ENCODE measurements at regions not wholly inside any gene's neighbourhood (a gene's known extent, or its start where the extent isn't known, plus 50 kb on each side); places are given as distances from the start of the nearest gene placed in this dataset.

DNA sequence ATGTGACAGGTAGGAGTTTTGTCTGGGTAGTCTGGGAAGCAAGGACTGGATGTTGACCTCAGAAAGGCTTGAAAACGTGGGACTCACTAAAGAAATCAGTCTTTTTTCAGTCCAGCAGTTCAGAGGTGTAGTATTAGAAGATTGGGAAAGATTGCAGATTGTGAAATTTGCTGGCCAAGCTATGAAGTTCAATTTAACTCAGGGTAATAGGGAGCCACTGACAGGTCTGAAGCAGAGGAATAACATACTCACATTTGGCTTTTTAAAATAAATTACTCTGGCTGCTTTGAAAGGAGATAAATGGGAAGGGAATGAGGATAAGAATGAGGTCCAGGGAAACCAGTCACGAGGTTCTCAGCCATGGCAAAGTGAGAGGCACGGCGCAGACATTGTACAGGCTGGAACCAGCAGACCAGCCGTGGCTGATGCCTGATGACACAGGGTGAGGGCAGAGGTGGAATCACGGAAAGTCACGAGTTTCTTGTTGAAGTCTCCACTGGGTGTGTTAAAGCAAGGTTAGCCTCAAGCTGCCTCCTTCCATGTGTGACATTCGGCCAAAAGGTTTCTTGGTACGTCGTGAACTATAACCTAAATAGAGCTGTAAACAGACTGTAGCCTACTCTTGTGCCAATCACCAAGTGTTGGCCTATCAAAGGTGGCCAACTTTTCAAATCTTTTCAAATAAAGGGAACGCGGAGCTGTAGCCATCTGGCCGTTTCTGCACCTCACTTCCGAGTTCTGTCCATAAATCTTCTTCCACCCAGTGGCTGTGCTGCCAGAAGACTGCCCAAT, 377.6 kb downstream of the IRS2 start:
- no peaks in the 10 kb centered on the region for H3K4me1 ChIP-seq
- no peaks in the 10 kb centered on the region for H3K27me3 ChIP-seq
- TF ChIP-seq, protein P1, sequence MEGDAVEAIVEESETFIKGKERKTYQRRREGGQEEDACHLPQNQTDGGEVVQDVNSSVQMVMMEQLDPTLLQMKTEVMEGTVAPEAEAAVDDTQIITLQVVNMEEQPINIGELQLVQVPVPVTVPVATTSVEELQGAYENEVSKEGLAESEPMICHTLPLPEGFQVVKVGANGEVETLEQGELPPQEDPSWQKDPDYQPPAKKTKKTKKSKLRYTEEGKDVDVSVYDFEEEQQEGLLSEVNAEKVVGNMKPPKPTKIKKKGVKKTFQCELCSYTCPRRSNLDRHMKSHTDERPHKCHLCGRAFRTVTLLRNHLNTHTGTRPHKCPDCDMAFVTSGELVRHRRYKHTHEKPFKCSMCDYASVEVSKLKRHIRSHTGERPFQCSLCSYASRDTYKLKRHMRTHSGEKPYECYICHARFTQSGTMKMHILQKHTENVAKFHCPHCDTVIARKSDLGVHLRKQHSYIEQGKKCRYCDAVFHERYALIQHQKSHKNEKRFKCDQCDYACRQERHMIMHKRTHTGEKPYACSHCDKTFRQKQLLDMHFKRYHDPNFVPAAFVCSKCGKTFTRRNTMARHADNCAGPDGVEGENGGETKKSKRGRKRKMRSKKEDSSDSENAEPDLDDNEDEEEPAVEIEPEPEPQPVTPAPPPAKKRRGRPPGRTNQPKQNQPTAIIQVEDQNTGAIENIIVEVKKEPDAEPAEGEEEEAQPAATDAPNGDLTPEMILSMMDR (IDR thresholded peaks at IDR 0.05) = no peak
- no peak overlapping the region for H3K4me3 ChIP-seq
- no peak overlapping the region for H3K27ac ChIP-seq
- no peaks in the 10 kb centered on the region for H3K9me3 ChIP-seq
- DNase-seq = no peak
- peak; percentile 13 for ATAC-seq
- H3K36me3 ChIP-seq = no peaks in the 10 kb centered on the region
- intact Hi-C loops (cut with DNase I) = no loop called here

DNA sequence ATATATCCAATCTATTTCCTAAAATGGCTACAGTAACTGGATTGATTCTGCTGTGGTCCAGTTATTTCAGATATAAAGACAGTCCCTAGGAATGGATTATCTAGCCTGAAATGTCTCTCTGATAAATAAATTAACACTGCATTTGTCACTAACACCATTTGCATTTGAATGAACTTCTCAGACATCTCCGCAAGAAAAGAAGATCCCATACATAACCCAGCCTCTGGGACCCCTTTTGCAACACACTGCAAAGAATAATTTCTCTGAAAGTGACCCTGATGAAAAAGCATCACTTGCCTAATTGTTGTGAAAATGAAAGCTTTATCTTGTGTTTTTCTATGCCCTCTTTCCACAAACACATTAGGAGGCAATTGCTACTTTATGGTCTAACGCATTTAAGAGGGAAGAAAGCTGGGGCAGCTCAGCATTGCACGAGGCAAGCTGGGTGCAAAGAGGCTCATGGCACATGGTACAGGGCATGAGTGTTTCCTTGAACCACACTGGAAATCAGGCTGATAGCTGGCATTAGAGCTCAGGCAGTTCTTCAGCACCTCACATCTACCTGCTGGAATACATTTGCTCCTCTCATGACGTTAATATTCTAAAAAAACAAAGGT, 379.9 kb downstream of the IRS2 start:
- TF ChIP-seq, protein P1 (IDR thresholded peaks at IDR 0.05) = no peak
- Histone ChIP-seq H3K27ac (no peak overlapping the region), H3K4me3 (no peak overlapping the region), H3K27me3 (no peaks in the 10 kb centered on the region), H3K36me3 (no peaks in the 10 kb centered on the region), H3K9me3 (no peaks in the 10 kb centered on the region), H3K4me1 (no peaks in the 10 kb centered on the region)
- no peak for DNase-seq
- no peak for ATAC-seq
- intact Hi-C loops (cut with DNase I) = no loop called here

DNA sequence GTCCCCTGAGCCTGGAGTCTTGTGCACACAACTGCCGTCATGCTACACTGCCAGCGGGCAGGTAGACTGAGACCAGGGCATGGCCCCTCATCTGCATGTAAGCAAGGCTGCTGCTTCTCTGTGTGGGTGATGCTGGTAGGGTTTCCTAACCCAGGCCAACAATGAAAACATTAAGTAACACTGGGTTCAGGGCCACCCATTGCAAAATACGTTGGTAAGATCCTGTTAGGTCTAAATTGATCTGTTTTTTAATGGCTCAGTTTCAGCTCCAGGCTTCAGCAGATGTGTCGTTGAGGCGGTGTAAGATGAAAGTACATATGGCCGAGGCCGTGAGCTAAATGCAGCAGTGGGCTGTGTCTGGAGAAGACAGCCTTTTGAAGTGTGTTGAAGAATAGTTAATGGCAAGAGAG, 383.4 kb downstream of the IRS2 start:
- H3K27ac ChIP-seq = no peak overlapping the region
- DNase-seq = no peak

DNA sequence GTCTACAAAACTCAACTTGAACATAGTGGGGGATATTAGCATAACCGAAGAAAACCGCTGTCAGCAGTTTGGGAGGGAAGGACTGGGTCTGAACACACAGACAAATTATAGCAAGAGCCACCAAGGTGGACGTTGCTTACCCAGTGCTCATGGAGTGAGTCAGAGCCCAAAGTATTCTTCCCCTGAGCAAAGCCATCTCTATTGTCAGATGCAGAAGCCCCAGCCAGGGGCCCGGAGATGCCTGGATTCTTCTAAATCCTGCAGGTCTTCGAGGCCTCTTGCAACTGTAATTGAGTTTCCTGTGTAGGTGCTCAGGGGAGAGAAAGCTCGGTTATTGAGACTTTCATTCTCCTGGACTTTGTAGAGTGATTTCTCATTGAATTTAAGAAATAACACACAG, 384.5 kb downstream of the IRS2 start:
- Histone ChIP-seq H3K36me3 (no peaks in the 10 kb centered on the region), H3K4me1 (no peaks in the 10 kb centered on the region), H3K27me3 (no peaks in the 10 kb centered on the region), H3K4me3 (no peak overlapping the region), H3K9me3 (no peaks in the 10 kb centered on the region), H3K27ac (no peak overlapping the region)
- intact Hi-C loops (cut with DNase I) = no loop called here
- TF ChIP-seq, protein P1 (IDR thresholded peaks at IDR 0.05) = no peak
- DNase-seq (no peak), ATAC-seq (no peak)

More for the DNA sequence above, 383.4 kb downstream of the IRS2 start:
- intact Hi-C loops (cut with DNase I) = no loop called here
- TF ChIP-seq, protein P1 (IDR thresholded peaks at IDR 0.05) = no peak
- Histone ChIP-seq H3K9me3 (no peaks in the 10 kb centered on the region), H3K4me1 (no peaks in the 10 kb centered on the region), H3K36me3 (no peaks in the 10 kb centered on the region), H3K27me3 (no peaks in the 10 kb centered on the region), H3K4me3 (no peak overlapping the region)
- peak; percentile 72 for ATAC-seq

DNA sequence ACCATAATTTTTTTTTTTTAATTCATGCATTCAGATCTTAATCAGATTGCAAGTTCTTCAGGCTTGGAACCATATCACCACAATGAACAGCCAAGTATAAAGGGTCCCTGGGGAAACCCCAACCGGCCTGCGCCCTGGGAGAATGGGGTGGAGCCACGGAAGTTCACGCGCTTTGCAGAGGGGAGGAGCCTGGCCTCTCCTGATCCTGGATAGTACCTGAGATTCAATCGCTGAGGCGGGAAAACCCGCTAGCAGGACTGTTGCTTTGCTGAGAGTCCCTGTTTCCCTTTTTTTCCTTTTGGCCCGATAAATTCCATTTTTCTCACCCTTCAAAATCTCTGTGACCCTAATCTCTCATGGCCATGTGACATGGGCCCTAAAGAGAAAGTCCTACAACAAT, 385.1 kb downstream of the IRS2 start:
- Histone ChIP-seq H3K36me3 (no peaks in the 10 kb centered on the region), H3K4me1 (no peaks in the 10 kb centered on the region), H3K27ac (no peak overlapping the region), H3K4me3 (no peak overlapping the region), H3K27me3 (no peaks in the 10 kb centered on the region), H3K9me3 (no peaks in the 10 kb centered on the region)
- intact Hi-C loops (cut with DNase I) = no loop called here
- no peak for ATAC-seq
- TF ChIP-seq, protein P1 (IDR thresholded peaks at IDR 0.05) = no peak
- DNase-seq = no peak

All from upper lobe of right lung (tissue), 1 donor.